DND-41 (cell line): ENCODE measurements at regions not wholly inside any gene's neighbourhood (a gene's known extent, or its start where the extent isn't known, plus 50 kb on each side); places are given as distances from the start of the nearest gene placed in this dataset.
A peak's percentile ranks its signal among the peaks of the same experiment; 100 is the strongest.
"Not testable (repeated sequence)": the region's sequence is repeated elsewhere in the genome, so short reads cannot be mapped to it uniquely, and the experiment has no call there.

Experiments used
- ATAC-seq: fragments of 200-7000 bp; cut with Tn5 transposase; 3 replicates; pipeline ENCODE4 v1.9.1; 2021; ENCODE audit warnings: low read depth; ENCODE audit not compliant: insufficient read depth
- DNase-seq: peaks from one replicate; pipeline ENCODE4 v3.0.0-alpha.2; 2020
- H2AFZ ChIP-seq: 2 replicates; pipeline ENCODE4 v1.6.0; 2012; ENCODE audit warnings: low read depth, low read length
- H3K27ac ChIP-seq: 2 replicates; pipeline ENCODE4 v1.5.1; 2012; ENCODE audit warnings: low read length, inconsistent platforms
- H3K27me3 ChIP-seq: fragments of 200-600 bp; sonication (generic); 2 replicates; pipeline ENCODE4 v1.6.0; 2012; ENCODE audit warnings: low read length, mild to moderate bottlenecking, inconsistent platforms; ENCODE audit not compliant: insufficient read depth, poor library complexity
- H3K36me3 ChIP-seq: 2 replicates; pipeline ENCODE4 v1.5.1; 2012; ENCODE audit warnings: low read length, inconsistent platforms; ENCODE audit not compliant: insufficient read depth
- H3K4me1 ChIP-seq: 2 replicates; pipeline ENCODE4 v1.5.1; 2012; ENCODE audit warnings: mild to moderate bottlenecking, low read length; ENCODE audit not compliant: insufficient read depth
- H3K4me2 ChIP-seq: 2 replicates; pipeline ENCODE4 v1.6.0; 2012; ENCODE audit warnings: mild to moderate bottlenecking, moderate library complexity, low read length, inconsistent platforms; ENCODE audit not compliant: insufficient read depth
- H3K4me3 ChIP-seq, 2 experiments: fragments of 200-600 bp in 1 of 2; shearing (Covaris generic) in 1 of 2; 2 replicates each; pipeline ENCODE4 v1.5.1; 2012 to 2016; ENCODE audit warnings: inconsistent platforms in 2 of 2, low read length in 2 of 2, mild to moderate bottlenecking in 2 of 2, low read depth in 1 of 2, moderate library complexity in 1 of 2
- H3K79me2 ChIP-seq: 2 replicates; pipeline ENCODE4 v1.6.0; 2012; ENCODE audit warnings: low read length, inconsistent platforms; ENCODE audit not compliant: insufficient read depth
- H3K9ac ChIP-seq: 2 replicates; pipeline ENCODE4 v1.6.0; 2012; ENCODE audit warnings: low read depth, mild to moderate bottlenecking, inconsistent platforms, low read length, moderate library complexity
- H3K9me3 ChIP-seq: 2 replicates; pipeline ENCODE4 v1.5.1; 2012; ENCODE audit warnings: low read length, moderate library complexity, mild to moderate bottlenecking, inconsistent platforms; ENCODE audit not compliant: insufficient read depth, severe bottlenecking
- H4K20me1 ChIP-seq: 2 replicates; pipeline ENCODE4 v1.6.0; 2012; ENCODE audit warnings: low read length; ENCODE audit not compliant: insufficient read depth
- CTCF ChIP-seq: IDR thresholded peaks from 2 replicates; pipeline ENCODE4 v1.5.1; 2012; ENCODE audit warnings: borderline replicate concordance, low read length, moderate library complexity, mild to moderate bottlenecking; ENCODE audit not compliant: poor library complexity, severe bottlenecking; ENCODE audit errors: extremely low read depth
- EZH2 ChIP-seq: IDR thresholded peaks from 3 replicates; pipeline ENCODE4 v1.6.1; 2012; ENCODE audit warnings: borderline replicate concordance, low read depth, mild to moderate bottlenecking, moderate library complexity, low read length, inconsistent platforms; ENCODE audit not compliant: severe bottlenecking

- TF ChIP-seq CTCF (no peak), EZH2 (no peak)
- Histone ChIP-seq H2AFZ (no peak overlapping the region), H3K4me2 (no peak overlapping the region), H3K36me3 (no peaks in the 10 kb centered on the region), H3K9ac (no peak overlapping the region), H4K20me1 (no peaks in the 10 kb centered on the region), H3K27me3 (no peaks in the 10 kb centered on the region), H3K27ac (no peak overlapping the region), H3K9me3 (no peaks in the 10 kb centered on the region), H3K4me1 (no peaks in the 10 kb centered on the region), H3K79me2 (no peaks in the 10 kb centered on the region), H3K4me3 (no peak overlapping the region)
- ATAC-seq (no peak), DNase-seq (no peak)
Observed at GRCh38 chr13:30545320-30545719, 72.4 kb upstream of the USPL1 start.

- H3K4me3 ChIP-seq, H3K9ac ChIP-seq, H3K4me1 ChIP-seq, H3K4me2 ChIP-seq, H3K79me2 ChIP-seq, H3K9me3 ChIP-seq, H4K20me1 ChIP-seq, H3K36me3 ChIP-seq, H3K27ac ChIP-seq, H2AFZ ChIP-seq, ATAC-seq, DNase-seq, H3K27me3 ChIP-seq: not testable (repeated sequence)
Observed at GRCh38 chr13:30548046-30548445, 69.7 kb upstream of the USPL1 start.

GRCh38 chr13:30551189-30551588, 66.5 kb upstream of the USPL1 start:
- no peaks in the 10 kb centered on the region for H3K79me2 ChIP-seq
- H3K9ac ChIP-seq, result no peak overlapping the region
- H4K20me1 ChIP-seq, result no peaks in the 10 kb centered on the region
- no peaks in the 10 kb centered on the region for H3K27me3 ChIP-seq
- peak; percentile 94 for ATAC-seq
- no peaks in the 10 kb centered on the region for H3K9me3 ChIP-seq
- no peak overlapping the region for H2AFZ ChIP-seq
- no peaks in the 10 kb centered on the region for H3K36me3 ChIP-seq
- peak; percentile 34 for DNase-seq
- no peak for TF ChIP-seq EZH2
- peak; percentile 66 for TF ChIP-seq CTCF
- no peak overlapping the region for H3K27ac ChIP-seq
- H3K4me3 ChIP-seq, result no peak overlapping the region
- H3K4me1 ChIP-seq, result no peaks in the 10 kb centered on the region
- no peak overlapping the region for H3K4me2 ChIP-seq

- H3K9ac ChIP-seq, result no peak overlapping the region
- no peaks in the 10 kb centered on the region for H4K20me1 ChIP-seq
- no peaks in the 10 kb centered on the region for H3K9me3 ChIP-seq
- no peaks in the 10 kb centered on the region for H3K36me3 ChIP-seq
- no peaks in the 10 kb centered on the region for H3K4me1 ChIP-seq
- no peak overlapping the region for H2AFZ ChIP-seq
- no peaks in the 10 kb centered on the region for H3K27me3 ChIP-seq
- no peak overlapping the region for H3K4me2 ChIP-seq
- ATAC-seq (no peak), DNase-seq (no peak)
- no peak overlapping the region for H3K27ac ChIP-seq
- no peak for TF ChIP-seq EZH2
- no peak for TF ChIP-seq CTCF
- H3K79me2 ChIP-seq, result no peaks in the 10 kb centered on the region
- H3K4me3 ChIP-seq, result no peak overlapping the region
Observed at GRCh38 chr13:30552567-30552966, 65.2 kb upstream of the USPL1 start.
